ENCODE measurements at regions not wholly inside any gene's neighbourhood (a gene's known extent, or its start where the extent isn't known, plus 50 kb on each side); places are given as distances from the start of the nearest gene placed in this dataset.

DNA sequence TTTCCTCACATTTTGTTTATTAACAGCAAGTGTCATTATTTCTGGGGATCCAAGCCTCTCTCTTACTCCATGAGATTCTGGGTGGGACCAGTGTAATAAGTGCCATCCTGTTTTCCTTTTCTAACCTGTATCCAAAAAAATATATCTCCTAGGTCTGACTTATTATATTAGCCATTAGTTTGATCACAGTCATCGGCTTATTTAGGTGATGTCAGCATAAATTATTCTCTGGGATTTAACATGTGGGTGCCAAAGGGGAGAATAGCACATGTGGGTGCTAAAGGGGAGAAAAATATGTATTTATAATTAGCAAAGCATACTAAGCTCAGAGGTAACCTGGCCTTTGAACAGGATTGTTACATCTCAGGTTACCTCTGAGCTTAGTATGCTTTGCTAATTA, 293.8 kb upstream of the SEMA3D start:
- no peak overlapping the region for H3K4me3 Mint-ChIP-seq
- H3K36me3 Mint-ChIP-seq, result no peaks in the 10 kb centered on the region
- H3K27me3 Mint-ChIP-seq (ENCODE audit: low read depth), result no peaks in the 10 kb centered on the region
- no peak for TF ChIP-seq CTCF (IDR thresholded peaks at IDR 0.05; ENCODE audit: unreplicated experiment)
- H3K4me1 Mint-ChIP-seq, result peaks cover 31% of the 10 kb centered on the region
- H3K9me3 Mint-ChIP-seq, result no peaks in the 10 kb centered on the region
- no peak for DNase-seq (ENCODE audit: low spot score in 2 of 2, unreplicated experiment in 2 of 2)
- H3K27ac Mint-ChIP-seq, result no peak overlapping the region

DNA sequence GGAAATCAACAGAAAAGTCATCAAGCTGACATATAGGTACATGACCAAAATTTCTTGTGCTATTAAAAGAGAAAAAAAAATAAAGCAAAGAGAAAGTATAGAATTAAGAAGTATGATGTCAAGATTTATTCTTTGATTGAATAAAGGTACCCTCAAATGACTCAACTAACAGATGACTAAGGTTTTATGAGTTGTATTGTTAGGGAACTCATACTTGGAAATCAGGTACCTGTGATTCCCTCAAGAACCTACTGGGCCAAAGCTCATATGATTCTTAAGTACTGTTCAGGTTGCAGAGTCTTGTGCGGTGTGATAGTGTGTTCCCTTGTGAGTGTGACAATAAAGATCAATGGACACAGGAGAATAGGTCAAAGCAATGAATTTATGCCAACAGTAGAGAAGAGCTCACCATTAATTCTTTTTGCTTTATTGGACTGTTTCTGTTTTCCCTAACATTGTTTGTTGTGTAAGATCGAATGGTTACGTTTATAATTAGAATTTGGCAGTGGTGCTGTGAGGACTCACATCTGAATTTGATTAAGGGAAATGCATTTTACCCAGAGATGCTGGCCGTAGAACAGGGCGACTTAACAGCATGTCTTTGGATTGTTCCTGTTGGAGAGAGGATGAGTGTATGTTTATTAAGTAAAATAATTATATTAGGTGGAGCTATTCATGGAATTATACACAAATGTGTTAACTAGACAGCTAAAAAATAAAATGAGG, 293.2 kb upstream of the SEMA3D start:
- Mint-ChIP-seq H3K9me3 (no peaks in the 10 kb centered on the region), H3K27me3 (ENCODE audit: low read depth) (no peaks in the 10 kb centered on the region), H3K27ac (no peak overlapping the region), H3K4me3 (no peak overlapping the region), H3K4me1 (peaks cover 30% of the 10 kb centered on the region), H3K36me3 (no peaks in the 10 kb centered on the region)
- DNase-seq (ENCODE audit: low spot score in 2 of 2, unreplicated experiment in 2 of 2), result no peak
- TF ChIP-seq CTCF (IDR thresholded peaks at IDR 0.05; ENCODE audit: unreplicated experiment), result no peak

GRCh38 chr7:85478530-85478929, 291.7 kb upstream of the SEMA3D start:
- H3K9me3 Mint-ChIP-seq, result no peaks in the 10 kb centered on the region
- no peak for DNase-seq (ENCODE audit: low spot score in 2 of 2, unreplicated experiment in 2 of 2)
- H3K27me3 Mint-ChIP-seq (ENCODE audit: low read depth), result no peaks in the 10 kb centered on the region
- no peak for TF ChIP-seq CTCF (IDR thresholded peaks at IDR 0.05; ENCODE audit: unreplicated experiment)
- H3K36me3 Mint-ChIP-seq, result no peaks in the 10 kb centered on the region
- peak overlapping the region; percentile 7 for H3K27ac Mint-ChIP-seq
- H3K4me1 Mint-ChIP-seq, result peaks cover 33% of the 10 kb centered on the region
- H3K4me3 Mint-ChIP-seq, result no peak overlapping the region

DNA sequence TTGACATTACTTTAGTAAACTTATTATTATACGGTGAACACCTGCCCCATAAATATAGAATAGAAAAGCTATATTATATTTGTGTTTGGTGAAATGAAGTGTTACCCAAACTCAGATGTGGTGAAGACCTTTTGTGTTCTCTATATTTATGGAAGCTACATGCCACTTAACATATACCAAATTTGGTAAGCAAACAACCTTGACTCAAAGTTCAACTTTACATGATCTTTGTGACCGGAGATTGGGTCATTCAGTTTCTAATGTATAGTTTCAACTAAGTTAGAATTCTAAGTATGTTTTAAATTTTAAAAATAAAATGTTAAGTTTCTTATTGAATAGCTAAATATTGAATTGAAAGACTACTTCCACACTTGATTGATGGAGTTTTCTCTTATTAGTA, 288.6 kb upstream of the SEMA3D start:
- no peaks in the 10 kb centered on the region for H3K27me3 Mint-ChIP-seq (ENCODE audit: low read depth)
- no peaks in the 10 kb centered on the region for H3K9me3 Mint-ChIP-seq
- no peaks in the 10 kb centered on the region for H3K36me3 Mint-ChIP-seq
- no peak for TF ChIP-seq CTCF (IDR thresholded peaks at IDR 0.05; ENCODE audit: unreplicated experiment)
- H3K27ac Mint-ChIP-seq, result no peak overlapping the region
- H3K4me3 Mint-ChIP-seq, result no peak overlapping the region
- peaks cover 35% of the 10 kb centered on the region for H3K4me1 Mint-ChIP-seq
- DNase-seq (ENCODE audit: low spot score in 2 of 2, unreplicated experiment in 2 of 2), result no peak

DNA sequence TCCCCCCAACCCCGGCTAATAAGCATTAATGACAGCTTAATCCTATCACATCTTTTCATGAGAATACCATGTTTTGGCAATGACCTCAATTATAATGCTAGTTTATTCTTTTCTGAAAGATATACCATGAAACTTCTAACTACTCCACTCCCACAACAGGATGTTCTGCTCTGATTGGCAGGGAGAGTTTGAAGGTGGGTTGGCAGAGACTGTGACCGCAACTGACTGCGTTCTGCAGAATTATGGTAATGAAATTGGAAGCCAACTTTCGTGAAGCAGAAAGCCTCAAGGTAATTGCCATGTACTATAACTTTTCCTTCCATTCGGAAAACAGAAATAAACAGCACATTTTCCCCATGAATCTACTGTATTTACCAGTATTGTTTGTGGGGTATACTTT, 288.2 kb upstream of the SEMA3D start:
- no peak for TF ChIP-seq CTCF (IDR thresholded peaks at IDR 0.05; ENCODE audit: unreplicated experiment)
- Mint-ChIP-seq H3K36me3 (no peaks in the 10 kb centered on the region), H3K9me3 (no peaks in the 10 kb centered on the region), H3K4me1 (peaks cover 34% of the 10 kb centered on the region), H3K27me3 (ENCODE audit: low read depth) (no peaks in the 10 kb centered on the region), H3K27ac (no peak overlapping the region), H3K4me3 (no peak overlapping the region)
- no peak for DNase-seq (ENCODE audit: low spot score in 2 of 2, unreplicated experiment in 2 of 2)

DNA sequence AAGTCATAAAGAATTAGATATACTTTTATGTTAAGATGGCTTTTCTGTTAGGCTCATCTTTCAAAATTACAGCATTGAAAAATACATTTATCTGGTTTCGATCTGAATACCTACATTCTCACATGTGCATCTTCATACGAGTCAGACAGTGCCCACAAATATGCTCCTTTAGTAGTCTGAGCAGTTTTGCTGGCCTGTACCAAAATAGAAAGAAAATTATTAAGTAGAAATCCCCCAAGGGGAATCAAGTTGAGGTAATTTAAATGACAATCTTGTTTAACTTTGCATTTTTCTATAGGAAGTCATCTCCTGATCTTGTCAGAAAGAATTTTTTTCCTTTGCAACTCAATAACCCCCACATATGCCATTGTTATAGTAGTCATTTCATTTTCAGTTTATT, 287.4 kb upstream of the SEMA3D start:
- DNase-seq (ENCODE audit: low spot score in 2 of 2, unreplicated experiment in 2 of 2), result no peak
- TF ChIP-seq CTCF (IDR thresholded peaks at IDR 0.05; ENCODE audit: unreplicated experiment), result no peak
- H3K27me3 Mint-ChIP-seq (ENCODE audit: low read depth), result no peaks in the 10 kb centered on the region
- H3K4me1 Mint-ChIP-seq, result peaks cover 39% of the 10 kb centered on the region
- H3K4me3 Mint-ChIP-seq, result no peak overlapping the region
- no peak overlapping the region for H3K27ac Mint-ChIP-seq
- H3K9me3 Mint-ChIP-seq, result no peaks in the 10 kb centered on the region
- no peaks in the 10 kb centered on the region for H3K36me3 Mint-ChIP-seq
